PFSK-1 (cell line): ENCODE measurements at regions not wholly inside any gene's neighbourhood (a gene's known extent, or its start where the extent isn't known, plus 50 kb on each side); places are given as distances from the start of the nearest gene placed in this dataset.

Experiments
- SIN3A ChIP-seq: IDR thresholded peaks from 2 replicates; pipeline ENCODE4 v1.6.1; 2012; ENCODE audit warnings: mild to moderate bottlenecking, low read length, moderate library complexity, borderline replicate concordance; ENCODE audit not compliant: insufficient read depth
- TF ChIP-seq, protein P1 (sequence below), 2 experiments: IDR thresholded peaks; 2 replicates each; pipeline versions ENCODE4 v1.6.1 to v1.8.0; 2011 to 2012; ENCODE audit warnings: low read depth in 2 of 2, low read length in 2 of 2, control low read depth in 1 of 2, inconsistent platforms in 1 of 2, mild to moderate bottlenecking in 1 of 2, moderate library complexity in 1 of 2; ENCODE audit not compliant: insufficient read depth in 1 of 2

DNA sequence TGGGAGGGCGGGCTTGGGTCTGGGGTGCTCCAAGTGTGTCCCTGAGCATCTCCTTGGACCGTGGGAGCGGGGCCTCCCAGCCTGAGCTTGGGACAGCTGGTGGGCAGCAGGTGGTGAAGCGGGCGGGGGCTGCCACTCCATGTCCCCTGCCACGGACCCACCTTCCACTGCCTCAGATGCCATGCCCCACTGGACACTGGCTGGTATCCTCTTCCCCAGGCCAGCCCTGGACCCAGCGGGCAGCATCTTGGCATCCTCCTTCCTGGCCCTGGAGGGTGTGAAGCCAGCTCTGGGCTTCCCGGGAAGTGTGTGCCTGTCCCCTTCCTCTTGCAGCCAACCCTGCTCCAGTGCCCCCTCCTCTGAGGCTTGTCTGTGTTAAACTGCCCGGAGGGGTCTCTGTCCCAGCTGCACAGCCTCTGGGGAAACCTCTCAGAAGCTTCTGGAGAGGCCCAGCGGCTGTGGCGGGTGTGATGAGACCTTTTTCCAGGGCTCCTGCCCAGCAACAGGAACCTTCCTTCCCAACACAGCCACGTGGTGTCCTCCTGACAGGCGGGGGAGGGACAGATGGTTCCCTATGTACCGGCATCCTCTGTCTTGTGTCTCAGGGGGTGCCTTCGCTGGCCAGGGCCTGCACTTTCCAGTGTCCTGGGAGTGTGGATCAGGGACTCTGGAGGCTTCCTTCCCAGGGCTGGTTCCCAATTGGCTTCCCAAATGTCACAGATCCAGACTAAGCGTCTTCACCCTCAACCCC, 81.6 kb upstream of the DISP3 start:
- no peak for TF ChIP-seq SIN3A
- TF ChIP-seq, protein P1, sequence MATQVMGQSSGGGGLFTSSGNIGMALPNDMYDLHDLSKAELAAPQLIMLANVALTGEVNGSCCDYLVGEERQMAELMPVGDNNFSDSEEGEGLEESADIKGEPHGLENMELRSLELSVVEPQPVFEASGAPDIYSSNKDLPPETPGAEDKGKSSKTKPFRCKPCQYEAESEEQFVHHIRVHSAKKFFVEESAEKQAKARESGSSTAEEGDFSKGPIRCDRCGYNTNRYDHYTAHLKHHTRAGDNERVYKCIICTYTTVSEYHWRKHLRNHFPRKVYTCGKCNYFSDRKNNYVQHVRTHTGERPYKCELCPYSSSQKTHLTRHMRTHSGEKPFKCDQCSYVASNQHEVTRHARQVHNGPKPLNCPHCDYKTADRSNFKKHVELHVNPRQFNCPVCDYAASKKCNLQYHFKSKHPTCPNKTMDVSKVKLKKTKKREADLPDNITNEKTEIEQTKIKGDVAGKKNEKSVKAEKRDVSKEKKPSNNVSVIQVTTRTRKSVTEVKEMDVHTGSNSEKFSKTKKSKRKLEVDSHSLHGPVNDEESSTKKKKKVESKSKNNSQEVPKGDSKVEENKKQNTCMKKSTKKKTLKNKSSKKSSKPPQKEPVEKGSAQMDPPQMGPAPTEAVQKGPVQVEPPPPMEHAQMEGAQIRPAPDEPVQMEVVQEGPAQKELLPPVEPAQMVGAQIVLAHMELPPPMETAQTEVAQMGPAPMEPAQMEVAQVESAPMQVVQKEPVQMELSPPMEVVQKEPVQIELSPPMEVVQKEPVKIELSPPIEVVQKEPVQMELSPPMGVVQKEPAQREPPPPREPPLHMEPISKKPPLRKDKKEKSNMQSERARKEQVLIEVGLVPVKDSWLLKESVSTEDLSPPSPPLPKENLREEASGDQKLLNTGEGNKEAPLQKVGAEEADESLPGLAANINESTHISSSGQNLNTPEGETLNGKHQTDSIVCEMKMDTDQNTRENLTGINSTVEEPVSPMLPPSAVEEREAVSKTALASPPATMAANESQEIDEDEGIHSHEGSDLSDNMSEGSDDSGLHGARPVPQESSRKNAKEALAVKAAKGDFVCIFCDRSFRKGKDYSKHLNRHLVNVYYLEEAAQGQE (IDR thresholded peaks at IDR 0.05; ENCODE audit: insufficient read depth in 1 of 2, low read depth in 2 of 2, low read length in 2 of 2) = no peak
